Uterus (tissue), 2 donors: ENCODE measurements at regions not wholly inside any gene's neighbourhood (a gene's known extent, or its start where the extent isn't known, plus 50 kb on each side); places are given as distances from the start of the nearest gene placed in this dataset.

Experiments used
- POLR2A ChIP-seq, 2 donors: fragments of 450-650 bp; IDR thresholded peaks; one replicate each; pipeline ENCODE4 v1.6.1; 2016; ENCODE audit warnings: antibody characterized with exemption in 2 of 2, mild to moderate bottlenecking in 1 of 2, moderate library complexity in 1 of 2
- TF ChIP-seq, protein P1 (sequence below), 4 experiments: fragments of 200-600 bp in 2 of 4; fragments of 450-650 bp in 2 of 4; sonication (generic) in 2 of 4; IDR thresholded peaks; one replicate each; pipeline ENCODE4 v1.5.1; 2016 to 2019; ENCODE audit warnings: antibody characterized with exemption in 4 of 4, mild to moderate bottlenecking in 2 of 4, moderate library complexity in 1 of 4

DNA sequence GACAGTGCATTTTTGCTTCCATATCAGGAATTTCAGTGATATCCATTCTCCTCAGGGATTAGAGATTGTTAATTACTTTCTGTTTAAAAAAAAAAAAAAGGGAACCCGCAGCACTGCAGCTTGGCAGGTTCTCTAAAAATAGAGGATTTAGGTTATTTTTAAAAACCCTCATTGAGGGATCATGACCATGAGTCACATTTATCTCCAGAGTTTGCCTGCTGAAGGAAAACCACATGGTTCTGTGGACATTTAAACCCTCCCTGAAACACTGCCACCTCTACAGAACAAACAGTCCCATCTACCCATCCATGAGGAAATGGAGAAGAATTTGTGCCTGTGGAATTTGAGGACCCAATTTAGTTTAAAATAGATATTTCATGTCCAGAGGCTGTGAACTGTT lies 66.2 kb upstream of the UBE2E1 start:
- TF ChIP-seq, protein P1, sequence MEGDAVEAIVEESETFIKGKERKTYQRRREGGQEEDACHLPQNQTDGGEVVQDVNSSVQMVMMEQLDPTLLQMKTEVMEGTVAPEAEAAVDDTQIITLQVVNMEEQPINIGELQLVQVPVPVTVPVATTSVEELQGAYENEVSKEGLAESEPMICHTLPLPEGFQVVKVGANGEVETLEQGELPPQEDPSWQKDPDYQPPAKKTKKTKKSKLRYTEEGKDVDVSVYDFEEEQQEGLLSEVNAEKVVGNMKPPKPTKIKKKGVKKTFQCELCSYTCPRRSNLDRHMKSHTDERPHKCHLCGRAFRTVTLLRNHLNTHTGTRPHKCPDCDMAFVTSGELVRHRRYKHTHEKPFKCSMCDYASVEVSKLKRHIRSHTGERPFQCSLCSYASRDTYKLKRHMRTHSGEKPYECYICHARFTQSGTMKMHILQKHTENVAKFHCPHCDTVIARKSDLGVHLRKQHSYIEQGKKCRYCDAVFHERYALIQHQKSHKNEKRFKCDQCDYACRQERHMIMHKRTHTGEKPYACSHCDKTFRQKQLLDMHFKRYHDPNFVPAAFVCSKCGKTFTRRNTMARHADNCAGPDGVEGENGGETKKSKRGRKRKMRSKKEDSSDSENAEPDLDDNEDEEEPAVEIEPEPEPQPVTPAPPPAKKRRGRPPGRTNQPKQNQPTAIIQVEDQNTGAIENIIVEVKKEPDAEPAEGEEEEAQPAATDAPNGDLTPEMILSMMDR (IDR thresholded peaks at IDR 0.05): no peak
- no peak for TF ChIP-seq POLR2A (IDR thresholded peaks at IDR 0.05)
